K562 (cell line): ENCODE measurements at regions not wholly inside any gene's neighbourhood (a gene's known extent, or its start where the extent isn't known, plus 50 kb on each side); places are given as distances from the start of the nearest gene placed in this dataset.

Source experiments
- ATAC-seq: fragments of 200-7000 bp; cut with Tn5 transposase; 3 replicates; pipeline ENCODE4 v1.9.1; 2020; ENCODE audit warnings: moderate library complexity
- BruUV-seq: library from RNA; stranded (reverse); fragments of 400-500 nt; replicated peaks from 2 replicates; lab custom pipeline; 2021; lab: Mats Ljungman, UMichigan
- CTCF ChIA-PET: fragments of 300-600 bp; formaldehyde crosslinking; extraction: SDS; loops from one replicate; lab custom pipeline; 2021; ENCODE audit warnings: low intra/inter-chr PET ratio; lab: Yijun Ruan, JAX
- POLR2A ChIA-PET: fragments of 300-600, 350-650 bp; sonication (Branson Sonifier 250); formaldehyde crosslinking; extraction: SDS; loops from one replicate; lab custom pipeline; 2021; ENCODE audit warnings: antibody characterized with exemption, inconsistent platforms; lab: Yijun Ruan, JAX
- DNase-seq, 4 experiments: peaks; one replicate each; pipeline versions ENCODE4 v3.0.0 to v3.0.0-alpha.2; 2011 to 2018; ENCODE audit warnings: low spot score in 3 of 4, mixed read lengths in 3 of 4; ENCODE audit errors: extremely low read depth in 1 of 4
- FAIRE-seq: peaks from 2 replicates; lab custom pipeline; 2011; peaks lifted over from hg19 to GRCh38; lab: Jason Lieb, UNC
- H2AFZ ChIP-seq: 2 replicates; pipeline ENCODE4 v1.6.0; 2011; ENCODE audit warnings: low read depth, low read length, control low read depth, inconsistent platforms
- H3K27ac ChIP-seq: fragments of 200-600 bp; 3 replicates; pipeline ENCODE4 v1.8.0; 2011; ENCODE audit warnings: low read depth, mild to moderate bottlenecking, control low read depth, inconsistent platforms, low read length, moderate library complexity, mixed read lengths; ENCODE audit errors: extremely low read depth
- H3K27me3 ChIP-seq, 2 experiments: fragments of 300-600 bp in 1 of 2; 2 replicates in 1 of 2; 3 replicates in 1 of 2; pipeline versions ENCODE4 v1.6.0 to v1.8.0; 2011; ENCODE audit warnings: inconsistent platforms in 2 of 2, low read length in 2 of 2, mild to moderate bottlenecking in 1 of 2, mixed read lengths in 1 of 2, moderate library complexity in 1 of 2; ENCODE audit not compliant: control insufficient read depth in 2 of 2, insufficient read depth in 2 of 2
- H3K36me3 ChIP-seq: fragments of 300-600 bp; 3 replicates; pipeline ENCODE4 v1.8.0; 2011; ENCODE audit warnings: mild to moderate bottlenecking, low read length, inconsistent platforms; ENCODE audit not compliant: control insufficient read depth, insufficient read depth
- H3K4me1 ChIP-seq, 2 experiments: fragments of 200-600 bp in 1 of 2; replicated peaks in 1 of 2; 2 replicates in 1 of 2; 3 replicates in 1 of 2; pipeline versions ENCODE4 v1.5.1 to v1.8.0; 2011; ENCODE audit warnings: inconsistent platforms in 2 of 2, low read length in 2 of 2, mild to moderate bottlenecking in 1 of 2, mixed read lengths in 1 of 2, moderate library complexity in 1 of 2; ENCODE audit not compliant: control insufficient read depth in 2 of 2, insufficient read depth in 2 of 2
- H3K4me2 ChIP-seq: 2 replicates; pipeline ENCODE4 v1.6.1; 2011; ENCODE audit warnings: low read length, control low read depth, inconsistent platforms, mixed read lengths; ENCODE audit not compliant: insufficient read depth
- H3K4me3 ChIP-seq: fragments of 200-600 bp; sonication (generic), shearing (Covaris generic); 2 replicates; pipeline ENCODE4 v1.5.1; 2016; ENCODE audit warnings: control low read depth, inconsistent platforms
- H3K79me2 ChIP-seq: fragments of 200-600 bp; 3 replicates; pipeline ENCODE4 v1.8.0; 2011; ENCODE audit warnings: low read length, inconsistent platforms; ENCODE audit not compliant: control insufficient read depth, insufficient read depth
- H3K9ac ChIP-seq, 2 experiments: 2 replicates each; pipeline versions ENCODE4 v1.6.0 to v1.6.1; 2011; ENCODE audit warnings: low read depth in 2 of 2, low read length in 2 of 2, control low read depth in 1 of 2, inconsistent platforms in 1 of 2, mild to moderate bottlenecking in 1 of 2, mixed read lengths in 1 of 2; ENCODE audit not compliant: insufficient read depth in 1 of 2
- H3K9me1 ChIP-seq: one replicate; pipeline ENCODE4 v1.6.0; 2011; ENCODE audit warnings: inconsistent platforms, mild to moderate bottlenecking, low read length, moderate library complexity; ENCODE audit not compliant: control insufficient read depth, insufficient read depth
- H3K9me3 ChIP-seq: replicated peaks from 2 replicates; pipeline ENCODE4 v1.5.1; 2011; ENCODE audit warnings: low read depth, low read length, inconsistent platforms; ENCODE audit not compliant: control insufficient read depth, insufficient read depth
- H4K20me1 ChIP-seq: replicated peaks from 2 replicates; pipeline ENCODE4 v1.6.1; 2011; ENCODE audit warnings: low read length, inconsistent platforms, mixed read lengths; ENCODE audit not compliant: control insufficient read depth, insufficient read depth
- ASH1L ChIP-seq: fragments of 450-650 bp; IDR thresholded peaks from 2 replicates; pipeline ENCODE4 v1.6.1; 2018; ENCODE audit warnings: borderline replicate concordance, mild to moderate bottlenecking, low read depth; ENCODE audit not compliant: partially characterized antibody
- KDM4B ChIP-seq, 2 experiments: fragments of 450-650 bp in 1 of 2; sonication (generic) in 1 of 2; IDR thresholded peaks; 2 replicates each; pipeline ENCODE4 v1.6.1; 2016 to 2017; ENCODE audit warnings: borderline replicate concordance in 2 of 2, antibody characterized with exemption in 1 of 2, low read depth in 1 of 2, mild to moderate bottlenecking in 1 of 2
- KLF13 ChIP-seq: fragments of 450-650 bp; IDR thresholded peaks from 2 replicates; pipeline ENCODE4 v1.6.1; 2016; ENCODE audit warnings: missing genetic modification characterization, low read depth, mild to moderate bottlenecking, missing compliant biosample characterization, moderate library complexity, borderline replicate concordance
- POLR3G ChIP-seq: IDR thresholded peaks from 2 replicates; pipeline ENCODE4 v1.6.1; 2011; ENCODE audit not compliant: insufficient read length, insufficient replicate concordance; ENCODE audit errors: extremely low read depth
- RAD21 ChIP-seq, 2 experiments: fragments of 250-450 bp in 1 of 2; fragments of 450-650 bp in 1 of 2; sonication (Bioruptor Pico) in 1 of 2; formaldehyde crosslinking in 1 of 2; IDR thresholded peaks in 1 of 2; conservative IDR thresholded peaks in 1 of 2; 2 replicates each; pipeline versions ENCODE4 v1.4.0 to v1.8.0; 2020 to 2022; ENCODE audit warnings: mild to moderate bottlenecking in 2 of 2, moderate library complexity in 1 of 2
- RFX5 ChIP-seq: IDR thresholded peaks from 2 replicates; pipeline ENCODE4 v1.6.1; 2011; ENCODE audit warnings: low read depth, mild to moderate bottlenecking, improper control_type of control experiment, low read length
- TEAD4 ChIP-seq, 2 experiments: sonication (generic) in 1 of 2; formaldehyde crosslinking in 1 of 2; IDR thresholded peaks; 2 replicates each; pipeline versions ENCODE4 v1.6.1 to v1.8.0; 2012 to 2022; ENCODE audit warnings: borderline replicate concordance in 1 of 2, inconsistent platforms in 1 of 2, low read length in 1 of 2, mild to moderate bottlenecking in 1 of 2, missing genetic modification reagents in 1 of 2
- U2AF2 ChIP-seq: fragments of 200-400 bp; formaldehyde crosslinking; optimal IDR thresholded peaks from 2 replicates; pipeline ENCODE3; 2017; ENCODE audit warnings: low read depth, mild to moderate bottlenecking, low read length
- WHSC1 ChIP-seq: IDR thresholded peaks from one replicate; pipeline ENCODE4 v1.6.1; 2012; ENCODE audit warnings: low read length, control low read depth, inconsistent platforms
- ZNF212 ChIP-seq: fragments of 450-650 bp; formaldehyde crosslinking; IDR thresholded peaks from 2 replicates; pipeline ENCODE4 v1.4.0; 2020; ENCODE audit warnings: mild to moderate bottlenecking
- WGBS: fragments of 100-300 bp; shearing (Covaris generic); methylation state at CpG from one replicate; pipeline ENCODE4 v1.1.6; 2016; ENCODE audit warnings: low coverage, mixed read lengths; ENCODE audit not compliant: insufficient coverage; ENCODE audit errors: missing lambda C conversion rate; 5-methylcytosine and 5-hydroxymethylcytosine counted together
- in situ Hi-C: fragments of 300-500 bp; cut with MboI; formaldehyde crosslinking; loops from 4 replicates; pipeline ENCODE4 v1.15.0; 2018; ENCODE audit warnings: inconsistent platforms, mixed read lengths
- intact Hi-C: fragments of 100-400 bp; cut with micrococcal nuclease; formaldehyde crosslinking; loops from 2 replicates; pipeline ENCODE4 v1.14.2; 2022
- TF ChIP-seq, protein P1 (sequence below): sonication (generic); formaldehyde crosslinking; IDR thresholded peaks from 2 replicates; pipeline ENCODE4 v1.8.0; 2022; ENCODE audit warnings: missing genetic modification reagents, mild to moderate bottlenecking, borderline replicate concordance
- TF ChIP-seq, protein P2 (sequence below): sonication (generic); formaldehyde crosslinking; IDR thresholded peaks from 2 replicates; pipeline ENCODE4 v1.8.1; 2023; ENCODE audit warnings: mild to moderate bottlenecking, missing genetic modification reagents

DNA sequence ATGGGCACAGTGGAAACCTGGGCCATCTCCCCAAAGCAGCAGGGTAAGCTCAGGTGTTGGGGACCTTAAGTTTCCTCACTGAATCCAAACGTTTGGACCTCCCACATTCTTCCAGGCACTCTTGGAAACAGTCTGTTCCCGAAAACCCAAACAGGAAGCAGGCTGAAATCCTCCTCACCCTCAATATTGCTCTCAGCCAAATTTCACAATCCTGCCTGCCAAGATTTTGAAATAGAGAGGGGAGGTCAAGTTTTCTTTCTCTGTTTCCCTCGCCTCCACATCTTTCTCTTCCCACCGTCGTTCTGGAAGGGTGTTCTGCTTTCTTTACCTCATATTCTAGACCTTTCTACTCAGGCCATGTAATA is 392.0 kb upstream of the SASH1 start:
- Histone ChIP-seq H3K27ac (no peak overlapping the region), H3K9ac (no peak overlapping the region), H2AFZ (no peak overlapping the region), H3K79me2 (no peaks in the 10 kb centered on the region)
- CTCF ChIA-PET: no interaction called here
- POLR2A ChIA-PET: interaction anchor here (1.0 kb wide), 1 partner anchor 9 kb away, joined by 4 read pairs; no protein-coding TSS in a partner anchor
- no peak for FAIRE-seq
- TF ChIP-seq, protein P1, sequence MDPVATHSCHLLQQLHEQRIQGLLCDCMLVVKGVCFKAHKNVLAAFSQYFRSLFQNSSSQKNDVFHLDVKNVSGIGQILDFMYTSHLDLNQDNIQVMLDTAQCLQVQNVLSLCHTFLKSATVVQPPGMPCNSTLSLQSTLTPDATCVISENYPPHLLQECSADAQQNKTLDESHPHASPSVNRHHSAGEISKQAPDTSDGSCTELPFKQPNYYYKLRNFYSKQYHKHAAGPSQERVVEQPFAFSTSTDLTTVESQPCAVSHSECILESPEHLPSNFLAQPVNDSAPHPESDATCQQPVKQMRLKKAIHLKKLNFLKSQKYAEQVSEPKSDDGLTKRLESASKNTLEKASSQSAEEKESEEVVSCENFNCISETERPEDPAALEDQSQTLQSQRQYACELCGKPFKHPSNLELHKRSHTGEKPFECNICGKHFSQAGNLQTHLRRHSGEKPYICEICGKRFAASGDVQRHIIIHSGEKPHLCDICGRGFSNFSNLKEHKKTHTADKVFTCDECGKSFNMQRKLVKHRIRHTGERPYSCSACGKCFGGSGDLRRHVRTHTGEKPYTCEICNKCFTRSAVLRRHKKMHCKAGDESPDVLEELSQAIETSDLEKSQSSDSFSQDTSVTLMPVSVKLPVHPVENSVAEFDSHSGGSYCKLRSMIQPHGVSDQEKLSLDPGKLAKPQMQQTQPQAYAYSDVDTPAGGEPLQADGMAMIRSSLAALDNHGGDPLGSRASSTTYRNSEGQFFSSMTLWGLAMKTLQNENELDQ (CRISPR knock-in tag): no peak
- TF ChIP-seq ZNF212 (CRISPR knock-in tag) (no peak), RAD21 (CRISPR knock-in tag; conservative IDR thresholded peaks at IDR 0.05 in 1 of 2, IDR thresholded peaks at IDR 0.05 in 1 of 2) (no peak), KLF13 (tag) (no peak), POLR3G (no peak), KDM4B (IDR thresholded peaks at IDR 0.05; ENCODE audit: borderline replicate concordance in 2 of 2, low read depth in 1 of 2) (no peak), TEAD4 (IDR thresholded peaks at IDR 0.05; ENCODE audit: low read length) (no peak), TEAD4 (CRISPR knock-in tag; IDR thresholded peaks at IDR 0.05; ENCODE audit: borderline replicate concordance) (no peak), U2AF2 (no peak), ASH1L (no peak), WHSC1 (no peak), RFX5 (no peak)
- TF ChIP-seq, protein P2, sequence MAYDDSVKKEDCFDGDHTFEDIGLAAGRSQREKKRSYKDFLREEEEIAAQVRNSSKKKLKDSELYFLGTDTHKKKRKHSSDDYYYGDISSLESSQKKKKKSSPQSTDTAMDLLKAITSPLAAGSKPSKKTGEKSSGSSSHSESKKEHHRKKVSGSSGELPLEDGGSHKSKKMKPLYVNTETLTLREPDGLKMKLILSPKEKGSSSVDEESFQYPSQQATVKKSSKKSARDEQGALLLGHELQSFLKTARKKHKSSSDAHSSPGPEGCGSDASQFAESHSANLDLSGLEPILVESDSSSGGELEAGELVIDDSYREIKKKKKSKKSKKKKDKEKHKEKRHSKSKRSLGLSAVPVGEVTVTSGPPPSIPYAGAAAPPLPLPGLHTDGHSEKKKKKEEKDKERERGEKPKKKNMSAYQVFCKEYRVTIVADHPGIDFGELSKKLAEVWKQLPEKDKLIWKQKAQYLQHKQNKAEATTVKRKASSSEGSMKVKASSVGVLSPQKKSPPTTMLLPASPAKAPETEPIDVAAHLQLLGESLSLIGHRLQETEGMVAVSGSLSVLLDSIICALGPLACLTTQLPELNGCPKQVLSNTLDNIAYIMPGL: no peak
- TF ChIP-seq, all 486 proteins: peak for 0
- Histone ChIP-seq H3K4me2 (no peak overlapping the region), H3K9me3 (no peaks in the 10 kb centered on the region), H3K27me3 (no peaks in the 10 kb centered on the region), H3K4me3 (no peak overlapping the region), H4K20me1 (no peaks in the 10 kb centered on the region), H3K36me3 (no peaks in the 10 kb centered on the region), H3K4me1 (no peaks in the 10 kb centered on the region), H3K9me1 (no peaks in the 10 kb centered on the region)
- DNase-seq: no peak
- no peak for ATAC-seq
- in situ Hi-C loops (no loop called here), intact Hi-C loops (no loop called here)
- WGBS: 41% methylated on average over 5 of the region's 5 CpGs
- BruUV-seq: no TSS peak
